ENCODE measurements at regions not wholly inside any gene's neighbourhood (a gene's known extent, or its start where the extent isn't known, plus 50 kb on each side); places are given as distances from the start of the nearest gene placed in this dataset.

DNA sequence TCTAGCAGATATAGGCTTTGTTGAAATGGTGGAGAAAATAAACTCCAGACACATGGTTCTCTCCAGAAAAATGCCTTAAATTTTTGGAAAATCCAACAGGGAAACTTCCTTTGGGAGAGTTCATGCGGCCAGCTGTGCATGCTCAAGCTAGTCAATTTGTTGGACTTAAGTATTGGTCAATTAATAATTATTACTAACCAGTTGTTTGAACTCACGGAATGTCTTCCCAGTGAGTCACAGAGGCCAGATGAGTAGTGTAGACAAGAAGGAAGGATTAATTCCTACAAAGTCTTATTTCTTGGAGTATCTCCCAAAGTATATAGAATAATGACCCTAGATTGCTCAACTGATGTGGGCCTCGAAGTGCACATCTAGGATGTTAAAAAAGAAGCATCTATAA lies 103.6 kb downstream of the MACIR start:
- Histone ChIP-seq H3K14ac (replicated peaks; ENCODE audit: low read depth, low read length) (no peak overlapping the region), H3K36me3 (ENCODE audit: control insufficient read depth, insufficient read depth, low read length) (no peaks in the 10 kb centered on the region), H3K9me1 (ENCODE audit: insufficient read depth, low read length) (no peaks in the 10 kb centered on the region), H2AK9ac (replicated peaks; ENCODE audit: low read depth, low read length, poor library complexity) (no peak overlapping the region), H3K4me1 (ENCODE audit: control insufficient read depth, insufficient read depth, low read length) (no peaks in the 10 kb centered on the region; the same call in 1 of the 2 replicates), H3K27me3 (ENCODE audit: control insufficient read depth, insufficient read depth, low read length) (no peaks in the 10 kb centered on the region), H3K4me3 (ENCODE audit: insufficient read depth, low read depth, low read length) (no peak overlapping the region), H2BK15ac (ENCODE audit: low read depth, low read length) (no peak overlapping the region), H2BK5ac (ENCODE audit: low read depth, low read length, poor library complexity, severe bottlenecking) (no peak overlapping the region), H3K79me1 (ENCODE audit: low read depth in 1 of 2, low read length in 2 of 2) (no peaks in the 10 kb centered on the region), H2BK20ac (ENCODE audit: low read depth, low read length) (peak overlapping the region; percentile 22; the same call in 1 of the 2 replicates), H2BK120ac (ENCODE audit: low read depth, low read length) (peak overlapping the region; percentile 38; the same call in 1 of the 2 replicates), H2AK5ac (ENCODE audit: low read depth, low read length) (no peak overlapping the region), H3K4me2 (ENCODE audit: low read depth, low read length) (no peak overlapping the region), H3K9me3 (ENCODE audit: control insufficient read depth, insufficient read depth, low read length) (no peaks in the 10 kb centered on the region), H4K20me1 (ENCODE audit: insufficient read depth, low read length) (no peaks in the 10 kb centered on the region), H3K18ac (ENCODE audit: low read depth, low read length) (no peak overlapping the region), H3K23ac (ENCODE audit: low read depth, low read length) (no peak overlapping the region), H3K27ac (ENCODE audit: insufficient read depth, low read length) (no peak overlapping the region), H4K91ac (ENCODE audit: insufficient read depth, low read depth, low read length) (no peak overlapping the region), H3K56ac (ENCODE audit: extremely low read depth, insufficient read depth, low read length) (no peak overlapping the region), H2AFZ (replicated peaks; ENCODE audit: low read length, poor library complexity) (no peak overlapping the region), H3K9ac (ENCODE audit: low read depth, low read length) (no peak overlapping the region), H3K4ac (ENCODE audit: low read depth, low read length) (no peak overlapping the region), H4K8ac (ENCODE audit: low read depth in 2 of 2, low read length in 2 of 2) (no peak overlapping the region; a peak in 1 of 4 replicates), H4K5ac (ENCODE audit: low read depth, low read length) (no peak overlapping the region)
- TF ChIP-seq MAFK (IDR thresholded peaks at IDR 0.05; ENCODE audit: low read depth, low read length) (no peak), MAZ (IDR thresholded peaks at IDR 0.05; ENCODE audit: borderline replicate concordance, low read depth, low read length) (no peak), ELK1 (IDR thresholded peaks at IDR 0.05; ENCODE audit: borderline replicate concordance, low read depth, low read length) (no peak), CEBPB (IDR thresholded peaks at IDR 0.05; ENCODE audit: low read depth, low read length) (no peak), USF2 (IDR thresholded peaks at IDR 0.05; ENCODE audit: low read depth, low read length) (no peak), RFX5 (IDR thresholded peaks at IDR 0.05; ENCODE audit: low read depth, low read length) (no peak), BHLHE40 (IDR thresholded peaks at IDR 0.05; ENCODE audit: low read depth, low read length) (no peak), CHD1 (IDR thresholded peaks at IDR 0.05; ENCODE audit: low read depth, low read length) (no peak), MXI1 (IDR thresholded peaks at IDR 0.05; ENCODE audit: borderline replicate concordance, low read depth, low read length) (no peak), CTCF (conservative IDR thresholded peaks at IDR 0.05; ENCODE audit: low read depth, low read length) (no peak), RCOR1 (IDR thresholded peaks at IDR 0.05; ENCODE audit: insufficient replicate concordance, low read length) (no peak), NFE2L2 (IDR thresholded peaks at IDR 0.05; ENCODE audit: low read depth, low read length) (no peak), RAD21 (IDR thresholded peaks at IDR 0.05; ENCODE audit: low read length) (no peak)
- intact Hi-C loops (cut with micrococcal nuclease) (no loop called here), in situ Hi-C loops (cut with MboI; ENCODE audit: low sequenced_read_pairs) (no loop called here), dilution Hi-C loops (cut with HindIII; ENCODE audit: low sequenced_read_pairs, unreplicated experiment) (no loop called here)
- ChIA-PET POLR2A (ENCODE audit: unreplicated experiment) (no interaction called here), CTCF (interaction anchor here (0.6 to 0.8 kb wide), 2 partner anchors 13 to 17 kb away, joined by 3 to 4 read pairs; no protein-coding TSS in a partner anchor)
- ATAC-seq (ENCODE audit: low read depth) (peak; percentile 46), DNase-seq (peak; percentile 72)
- no TSS peak for BruUV-seq (replicated peaks)
- WGBS, 2 experiments (ENCODE audit: extremely low coverage in 2 of 2, insufficient read length in 1 of 2): no CpG with 5 or more reads among the region's 3 CpGs
